Bronchial epithelial cell (primary cell): ENCODE measurements at regions not wholly inside any gene's neighbourhood (a gene's known extent, or its start where the extent isn't known, plus 50 kb on each side); places are given as distances from the start of the nearest gene placed in this dataset.
"Not testable (repeated sequence)": the region's sequence is repeated elsewhere in the genome, so short reads cannot be mapped to it uniquely, and the experiment has no call there.

Experiments used
- DNase-seq: peaks from one replicate; pipeline ENCODE4 v3.0.0-alpha.2; 2010; ENCODE audit warnings: low read depth
- FAIRE-seq: peaks from 2 replicates; lab custom pipeline; 2011; peaks lifted over from hg19 to GRCh38; lab: Jason Lieb, UNC
- H3K27me3 ChIP-seq: 2 replicates; pipeline ENCODE4 v1.5.1; 2011; ENCODE audit warnings: low read length; ENCODE audit not compliant: control insufficient read depth, insufficient read depth
- H3K36me3 ChIP-seq: 2 replicates; pipeline ENCODE4 v1.5.1; 2011; ENCODE audit warnings: low read length; ENCODE audit not compliant: control insufficient read depth, insufficient read depth
- H3K4me3 ChIP-seq: 2 replicates; pipeline ENCODE4 v1.5.1; 2011; ENCODE audit warnings: mild to moderate bottlenecking, low read depth, low read length, control low read depth
- CTCF ChIP-seq: IDR thresholded peaks from 2 replicates; pipeline ENCODE4 v1.5.1; 2011; ENCODE audit warnings: mild to moderate bottlenecking, moderate library complexity, low read length, control low read depth, inconsistent platforms; ENCODE audit not compliant: insufficient read depth, severe bottlenecking

GRCh38 chr13:44678197-44678596 lies 102.1 kb upstream of the TSC22D1 start:
- no peak overlapping the region for H3K4me3 ChIP-seq
- H3K36me3 ChIP-seq, result no peaks in the 10 kb centered on the region
- DNase-seq (no peak), FAIRE-seq (no peak)
- no peaks in the 10 kb centered on the region for H3K27me3 ChIP-seq
- no peak for TF ChIP-seq CTCF

- FAIRE-seq (no peak), DNase-seq (no peak)
- no peak overlapping the region for H3K4me3 ChIP-seq
- H3K27me3 ChIP-seq, result no peaks in the 10 kb centered on the region
- H3K36me3 ChIP-seq, result no peaks in the 10 kb centered on the region
- no peak for TF ChIP-seq CTCF
Measured at GRCh38 chr13:44676534-44676933, 100.4 kb upstream of the TSC22D1 start.

- no peak for TF ChIP-seq CTCF
- Histone ChIP-seq H3K27me3 (no peaks in the 10 kb centered on the region), H3K4me3 (no peak overlapping the region), H3K36me3 (no peaks in the 10 kb centered on the region)
- FAIRE-seq (no peak), DNase-seq (no peak)
Measured at GRCh38 chr13:44669534-44669933, 93.4 kb upstream of the TSC22D1 start.

GRCh38 chr13:44668688-44669087 lies 92.6 kb upstream of the TSC22D1 start:
- Histone ChIP-seq H3K4me3 (no peak overlapping the region), H3K27me3 (no peaks in the 10 kb centered on the region), H3K36me3 (no peaks in the 10 kb centered on the region)
- peak; percentile 44 for DNase-seq
- FAIRE-seq, result no peak
- no peak for TF ChIP-seq CTCF

- Histone ChIP-seq H3K36me3 (no peaks in the 10 kb centered on the region), H3K27me3 (no peaks in the 10 kb centered on the region), H3K4me3 (no peak overlapping the region)
- FAIRE-seq (no peak), DNase-seq (no peak)
- no peak for TF ChIP-seq CTCF
Measured at GRCh38 chr13:44667943-44668342, 91.8 kb upstream of the TSC22D1 start.

- not testable (repeated sequence) for FAIRE-seq, H3K27me3 ChIP-seq, H3K4me3 ChIP-seq, H3K36me3 ChIP-seq
- peak; percentile 55 for DNase-seq
Measured at GRCh38 chr13:44666538-44666937, 90.4 kb upstream of the TSC22D1 start.

GRCh38 chr13:44664308-44664707 lies 88.2 kb upstream of the TSC22D1 start:
- Histone ChIP-seq H3K27me3 (no peaks in the 10 kb centered on the region), H3K36me3 (no peaks in the 10 kb centered on the region), H3K4me3 (no peak overlapping the region)
- no peak for DNase-seq
- no peak for FAIRE-seq
- no peak for TF ChIP-seq CTCF
